Activated CD4-positive, alpha-beta T cell treated with anti-CD3 and anti-CD28 coated beads for 4 hours (primary cell): ENCODE measurements at regions not wholly inside any gene's neighbourhood (a gene's known extent, or its start where the extent isn't known, plus 50 kb on each side); places are given as distances from the start of the nearest gene placed in this dataset.
"Not testable (repeated sequence)": the region's sequence is repeated elsewhere in the genome, so short reads cannot be mapped to it uniquely, and the experiment has no call there.

Experiments
- DNase-seq, 2 donors: peaks; one replicate each; pipeline ENCODE4 v3.0.0-alpha.2; 2020

DNA sequence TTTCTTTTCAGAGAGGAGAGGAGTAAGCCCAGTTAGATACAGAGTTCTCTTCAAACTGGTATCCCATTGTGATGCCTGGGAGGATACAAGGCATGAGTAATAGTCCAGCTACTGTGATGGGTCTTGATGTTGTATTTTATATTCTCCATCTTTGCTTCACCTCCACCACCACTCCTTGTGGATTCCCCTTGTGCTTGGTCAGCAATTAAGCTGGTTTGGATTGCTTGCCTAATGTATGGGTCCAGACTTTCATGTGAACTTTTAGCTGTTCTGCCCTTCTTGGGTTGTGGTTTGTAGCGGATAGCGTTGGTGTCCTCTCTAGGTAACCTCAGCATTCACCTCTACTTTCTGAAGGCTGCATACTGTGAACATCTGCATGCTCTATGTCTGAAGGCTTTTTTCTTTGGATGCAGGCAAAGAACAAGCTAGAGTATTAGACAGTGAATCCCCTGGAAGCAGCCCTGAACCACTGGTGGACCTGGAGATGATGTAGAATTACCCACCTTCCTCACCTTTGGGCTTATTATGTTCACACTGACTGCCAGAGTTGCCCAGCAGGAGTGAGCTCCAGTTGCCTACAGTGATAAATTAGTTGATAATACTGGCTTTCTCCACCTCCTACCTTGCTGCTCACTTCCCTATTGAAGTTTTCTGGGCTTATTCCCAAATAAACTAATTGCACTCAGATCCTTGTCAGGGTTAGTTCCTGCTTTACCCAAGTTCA, 126.5 kb upstream of the MTPN start:
- no peak for DNase-seq

DNA sequence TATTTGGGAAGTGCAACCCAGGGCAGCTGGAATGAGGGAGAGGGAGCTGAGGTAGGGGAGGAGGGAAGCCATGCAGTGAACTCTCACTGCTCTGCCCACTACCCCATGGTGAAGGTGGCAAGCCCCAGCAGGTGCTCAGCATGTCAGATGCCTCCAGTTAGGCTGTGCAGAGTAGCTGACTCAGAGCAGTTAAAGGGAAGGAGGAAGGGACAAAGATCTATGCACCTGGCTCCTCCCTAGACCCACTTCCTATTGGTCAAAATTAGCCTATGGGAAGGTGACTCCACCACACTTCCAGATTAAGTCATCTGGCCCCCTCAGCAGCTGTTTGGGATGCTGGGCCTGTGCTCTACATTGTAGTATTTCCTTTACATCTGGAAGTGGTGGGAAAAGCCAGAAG, 125.7 kb upstream of the MTPN start:
- DNase-seq, result no peak

DNA sequence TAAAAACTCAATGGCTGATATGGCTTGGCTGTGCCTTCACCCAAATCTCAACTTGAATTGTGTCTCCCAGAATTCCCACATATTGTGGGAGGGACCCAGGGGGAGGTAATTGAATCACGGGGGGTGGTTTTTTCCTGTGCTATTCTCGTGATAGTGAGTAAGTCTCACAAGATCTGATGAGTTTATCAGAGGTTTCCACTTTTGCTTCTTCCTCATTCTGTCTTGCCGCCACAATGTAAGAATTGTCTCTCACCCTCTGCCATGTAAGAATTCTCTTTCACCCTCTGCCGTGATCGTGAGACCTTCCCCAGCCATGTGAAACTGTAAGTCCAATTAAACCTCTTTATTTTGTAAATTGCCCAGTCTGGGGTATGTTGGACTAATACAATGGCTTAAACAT, 115.6 kb upstream of the MTPN start:
- not testable (repeated sequence) for DNase-seq

DNA sequence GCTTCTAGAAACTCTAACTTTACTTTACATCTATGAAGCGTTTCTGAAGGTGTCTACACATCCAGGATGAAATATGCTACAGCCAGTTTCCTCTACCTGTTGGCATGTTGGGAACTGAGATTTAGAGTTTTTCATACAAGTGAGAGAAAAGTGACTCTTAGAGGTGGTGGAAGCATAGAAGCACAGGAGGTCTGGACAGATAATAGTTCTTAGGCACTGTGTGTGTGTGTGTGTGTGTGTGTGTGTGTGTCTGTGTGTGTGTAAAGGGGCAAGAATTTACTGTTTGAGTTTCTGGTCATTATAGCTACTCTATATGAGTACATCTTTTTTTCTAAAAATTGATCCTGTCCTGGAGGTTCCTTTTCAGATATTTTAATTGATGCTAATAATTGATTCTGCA, 110.7 kb upstream of the MTPN start:
- DNase-seq, result no peak

DNA sequence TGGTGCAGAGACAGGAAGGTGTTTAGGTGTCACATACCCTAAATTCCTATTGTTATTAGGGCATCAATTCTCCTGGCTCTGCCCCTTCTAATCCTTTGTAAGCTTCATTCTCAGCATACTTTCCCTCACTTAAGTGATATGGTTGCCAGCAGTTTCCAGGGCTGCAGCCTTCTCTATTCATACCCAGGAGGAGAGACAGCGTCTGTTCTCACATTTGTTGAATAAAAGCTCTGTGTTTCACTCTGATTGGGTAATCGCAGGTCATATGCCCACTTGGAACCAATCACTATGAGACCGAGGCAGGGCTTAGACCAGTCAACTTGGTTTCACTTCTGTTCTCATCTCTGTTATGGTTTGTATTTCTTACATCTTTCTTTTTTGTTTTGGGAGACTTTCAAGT, 109.6 kb upstream of the MTPN start:
- no peak for DNase-seq

DNA sequence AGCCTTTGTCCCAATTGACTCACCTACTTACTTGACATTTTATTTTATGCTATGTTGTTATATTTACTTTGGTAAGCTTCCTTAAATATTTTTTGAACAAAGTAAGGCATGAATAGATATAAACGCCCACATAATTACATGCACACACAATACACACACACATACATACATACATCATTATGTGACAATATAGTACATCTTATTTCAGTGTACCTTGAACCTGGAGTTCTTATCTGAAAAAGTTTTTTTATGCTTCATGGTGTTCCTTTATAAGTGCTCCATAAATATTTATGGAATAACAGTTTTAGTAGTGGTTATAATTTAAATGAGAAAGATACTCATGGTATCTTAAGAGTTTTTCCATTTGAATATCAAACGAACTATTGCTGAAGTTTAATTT, 102.8 kb upstream of the MTPN start:
- no peak for DNase-seq

DNA sequence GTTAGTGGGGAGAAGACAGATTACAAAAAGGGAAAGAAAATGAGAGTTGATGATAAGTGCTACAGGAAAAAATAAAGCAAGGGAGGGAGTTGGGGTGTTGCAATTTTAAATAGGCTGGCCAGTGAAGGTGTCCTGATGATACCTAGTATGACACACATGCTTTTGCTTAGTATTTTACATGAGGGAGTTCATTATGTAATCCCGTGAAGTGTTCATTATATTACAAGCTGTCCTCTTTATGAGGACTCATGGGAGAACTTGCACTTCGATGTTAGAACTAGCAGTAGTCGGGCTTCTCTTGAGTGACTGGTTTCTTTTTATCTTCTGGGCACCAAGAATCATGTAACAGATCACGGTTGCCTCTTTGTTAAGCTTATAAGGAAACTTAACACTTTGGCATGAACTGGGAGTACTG, 102.3 kb upstream of the MTPN start:
- DNase-seq, result no peak

DNA sequence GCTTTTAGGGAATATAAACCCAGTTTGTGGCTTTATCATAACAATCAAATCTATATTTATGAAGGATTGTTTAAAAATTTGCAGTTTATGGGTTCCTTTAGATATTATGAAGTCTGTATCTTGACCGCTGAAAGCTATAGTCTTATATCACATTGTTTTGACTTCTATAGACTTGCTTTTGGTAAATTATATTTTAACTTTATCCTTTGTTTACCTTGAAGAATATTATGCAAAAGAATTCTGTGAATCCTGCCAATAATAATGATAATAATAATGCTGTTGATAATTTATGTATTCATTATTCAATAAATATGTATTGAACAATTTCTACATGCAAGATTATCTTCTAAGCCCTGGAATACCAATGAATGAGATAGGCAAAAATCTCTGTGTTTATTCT, 101.9 kb upstream of the MTPN start:
- DNase-seq, result no peak

- DNase-seq, result no peak
Measured at GRCh38 chr7:136078630-136079029, 101.5 kb upstream of the MTPN start.

DNA sequence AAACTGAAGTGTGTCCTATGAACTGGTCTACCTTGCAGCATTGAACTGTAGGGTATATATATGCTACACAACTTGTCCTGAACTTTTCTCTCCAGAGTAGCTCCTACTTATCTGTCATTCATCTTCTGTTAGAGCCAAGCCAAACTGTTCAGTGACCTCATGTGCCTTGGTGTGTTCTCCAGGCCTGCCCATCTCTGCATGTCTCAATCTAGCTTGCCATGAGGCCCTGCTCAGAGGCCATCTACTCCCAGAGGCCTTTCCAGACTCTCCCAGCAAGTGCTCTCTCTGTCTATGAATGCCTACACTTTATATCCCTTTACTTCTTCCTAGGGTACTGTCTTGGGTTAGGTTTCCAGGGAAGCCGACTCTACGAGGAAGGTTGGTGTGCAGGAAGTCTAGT, 99.8 kb upstream of the MTPN start:
- no peak for DNase-seq

DNA sequence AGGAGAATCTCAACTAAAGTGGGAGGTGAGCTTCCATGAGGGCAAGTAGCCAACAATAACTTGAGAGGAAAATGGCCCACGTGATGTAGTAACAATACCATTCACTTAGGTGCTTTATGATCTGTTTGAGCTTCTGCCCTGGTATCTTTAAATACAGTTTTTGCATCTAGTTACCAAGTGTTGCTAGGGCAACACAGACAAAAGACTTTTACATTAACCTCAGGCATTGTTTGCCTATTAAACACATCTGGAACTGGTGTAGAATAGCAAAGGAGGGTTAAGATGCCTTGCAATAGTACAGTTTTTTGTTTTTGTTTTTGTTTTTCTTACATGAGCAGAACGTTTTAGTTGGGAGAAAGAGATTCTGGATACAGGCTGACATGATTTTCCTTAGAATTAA, 97.7 kb upstream of the MTPN start:
- DNase-seq, result no peak

DNA sequence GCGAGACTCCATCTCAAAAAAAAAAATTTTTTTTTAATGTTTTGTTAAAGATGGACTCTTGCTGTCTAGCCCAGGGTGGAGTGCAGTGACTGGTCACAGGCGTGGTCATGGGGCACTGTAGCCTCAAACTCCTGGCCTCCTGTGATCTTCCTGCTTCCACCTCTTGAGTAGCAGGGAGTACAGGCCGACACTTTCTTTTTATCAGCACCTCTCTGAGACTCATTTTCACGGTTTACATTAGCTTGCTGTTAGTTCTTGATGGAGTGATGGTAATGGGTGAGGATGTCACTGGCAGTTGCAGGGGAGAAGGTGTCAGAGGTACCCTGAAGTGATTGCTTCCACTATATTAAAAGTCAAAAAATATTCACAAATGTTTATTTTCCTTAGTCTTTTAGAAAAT, 95.3 kb upstream of the MTPN start:
- no peak for DNase-seq

GRCh38 chr7:136070736-136071505, 93.8 kb upstream of the MTPN start:
- no peak for DNase-seq

DNA sequence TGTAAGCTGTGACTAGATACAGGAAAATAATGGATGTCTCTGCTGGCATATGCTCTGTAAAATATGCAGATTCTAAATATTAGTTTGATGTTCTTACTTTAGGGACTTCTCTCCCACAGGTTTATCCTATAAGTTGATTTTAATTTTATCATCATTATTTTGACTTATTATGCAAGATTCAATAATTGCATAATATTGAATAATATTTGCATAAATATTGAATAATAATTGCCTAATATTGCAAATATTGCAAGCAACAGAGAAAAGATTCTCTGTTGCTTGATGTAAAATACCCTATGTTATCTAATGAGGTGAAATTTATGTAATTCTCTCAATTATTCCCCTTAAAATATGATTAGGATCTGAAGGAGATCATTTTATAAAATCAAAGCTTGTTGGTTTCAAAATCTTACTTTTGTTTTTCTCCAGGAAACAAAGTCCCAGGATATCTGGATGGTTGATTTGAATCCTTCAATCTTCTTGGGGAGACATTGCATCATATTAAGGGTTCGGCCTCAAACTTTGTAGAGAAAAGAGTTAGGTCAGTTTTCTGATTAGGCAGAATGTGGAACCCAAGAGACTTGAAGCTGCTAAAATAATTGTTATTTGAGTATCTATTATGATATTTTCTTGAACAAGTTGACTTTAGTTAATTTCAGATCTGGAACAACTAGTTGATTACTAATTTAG, 92.8 kb upstream of the MTPN start:
- DNase-seq, result no peak

- no peak for DNase-seq
Measured at GRCh38 chr7:136067277-136067676, 90.1 kb upstream of the MTPN start.

- DNase-seq, result no peak
Measured at GRCh38 chr7:136066304-136067143, 89.4 kb upstream of the MTPN start.

DNA sequence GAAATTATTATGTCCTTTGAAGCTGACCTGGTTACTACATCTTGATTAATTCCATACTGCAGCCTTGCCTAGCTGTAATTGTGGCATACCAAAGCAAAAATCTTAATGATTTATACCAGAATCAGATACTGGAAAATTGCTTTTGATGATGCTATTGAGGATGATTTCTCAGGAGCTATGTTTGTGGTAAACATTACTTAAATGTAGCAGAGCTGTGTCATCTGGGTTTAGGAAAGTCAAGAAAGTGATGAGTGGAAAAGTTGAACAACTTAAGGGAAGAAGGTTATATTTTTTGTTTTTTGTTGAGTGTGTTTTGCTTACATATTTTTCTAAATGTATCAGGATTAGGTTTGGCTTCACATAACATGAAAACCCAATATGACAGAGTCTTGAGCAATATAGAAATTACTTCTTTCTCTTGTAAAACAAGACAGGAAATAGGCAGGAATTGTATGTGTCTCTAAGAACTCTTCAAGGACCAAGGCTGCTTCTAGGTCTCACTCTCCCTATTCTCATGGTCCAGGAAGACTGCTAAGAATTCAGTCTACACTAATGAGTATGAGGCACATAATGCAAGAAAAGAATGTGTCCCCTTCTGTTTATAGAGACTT, 87.6 kb upstream of the MTPN start:
- DNase-seq, result no peak

- DNase-seq, result no peak
Measured at GRCh38 chr7:136064081-136064480, 86.9 kb upstream of the MTPN start.

- no peak for DNase-seq
Measured at GRCh38 chr7:136063326-136063666, 86.1 kb upstream of the MTPN start.

GRCh38 chr7:136062625-136063325, 85.6 kb upstream of the MTPN start:
- no peak for DNase-seq

DNA sequence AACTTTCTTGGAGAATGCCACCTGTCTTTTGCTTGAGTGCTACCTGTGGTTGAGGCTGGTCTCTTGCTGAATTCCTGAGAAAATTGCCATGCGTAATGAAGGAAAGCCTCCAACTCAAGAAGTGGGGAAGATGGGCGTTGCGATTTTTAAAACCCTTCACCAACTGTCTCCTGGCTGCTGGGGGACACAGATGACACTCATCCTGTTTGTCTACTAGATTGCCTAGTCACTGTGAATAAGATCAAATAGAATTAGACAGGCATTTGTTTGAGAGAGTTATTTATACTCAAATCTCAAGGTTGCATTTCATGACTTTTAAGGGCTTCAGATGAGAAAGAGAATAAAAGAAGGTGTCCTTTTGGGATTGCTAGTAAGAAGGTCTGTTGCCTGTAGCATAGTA, 84.3 kb upstream of the MTPN start:
- DNase-seq, result no peak

GRCh38 chr7:136058546-136058945, 81.4 kb upstream of the MTPN start:
- DNase-seq, result no peak
